CD4-positive, alpha-beta T cell treated with Interleukin-6 at 100 ng/mL for 8 hours (primary cell): ENCODE measurements at regions not wholly inside any gene's neighbourhood (a gene's known extent, or its start where the extent isn't known, plus 50 kb on each side); places are given as distances from the start of the nearest gene placed in this dataset.
A peak's percentile ranks its signal among the peaks of the same experiment; 100 is the strongest.
"Not testable (repeated sequence)": the region's sequence is repeated elsewhere in the genome, so short reads cannot be mapped to it uniquely, and the experiment has no call there.

Experiments
- DNase-seq: peaks from one replicate; pipeline ENCODE4 v3.0.0-alpha.2; 2020; ENCODE audit warnings: mixed read lengths, low spot score

GRCh38 chr3:153440311-153440710, 278.3 kb downstream of the RAP2B start:
- DNase-seq: no peak

DNA sequence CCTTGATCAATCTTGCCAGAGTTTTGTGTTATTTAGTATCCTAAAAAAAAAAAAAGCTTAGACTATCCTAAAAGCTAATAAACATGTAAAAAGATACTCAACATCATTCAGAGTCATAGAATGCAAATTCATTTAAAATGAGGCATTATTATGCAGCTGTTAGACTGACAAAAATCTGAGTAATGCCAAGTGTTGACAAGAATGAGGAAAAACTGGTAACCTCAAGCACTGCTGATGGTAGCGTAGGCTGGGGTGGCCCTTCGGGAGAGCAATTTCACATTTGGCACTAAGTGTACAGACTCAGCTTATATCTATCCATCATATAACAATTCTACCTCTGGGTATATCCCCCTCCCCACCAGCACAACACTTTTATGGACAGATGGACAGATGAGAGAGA, 280.4 kb downstream of the RAP2B start:
- no peak for DNase-seq

DNA sequence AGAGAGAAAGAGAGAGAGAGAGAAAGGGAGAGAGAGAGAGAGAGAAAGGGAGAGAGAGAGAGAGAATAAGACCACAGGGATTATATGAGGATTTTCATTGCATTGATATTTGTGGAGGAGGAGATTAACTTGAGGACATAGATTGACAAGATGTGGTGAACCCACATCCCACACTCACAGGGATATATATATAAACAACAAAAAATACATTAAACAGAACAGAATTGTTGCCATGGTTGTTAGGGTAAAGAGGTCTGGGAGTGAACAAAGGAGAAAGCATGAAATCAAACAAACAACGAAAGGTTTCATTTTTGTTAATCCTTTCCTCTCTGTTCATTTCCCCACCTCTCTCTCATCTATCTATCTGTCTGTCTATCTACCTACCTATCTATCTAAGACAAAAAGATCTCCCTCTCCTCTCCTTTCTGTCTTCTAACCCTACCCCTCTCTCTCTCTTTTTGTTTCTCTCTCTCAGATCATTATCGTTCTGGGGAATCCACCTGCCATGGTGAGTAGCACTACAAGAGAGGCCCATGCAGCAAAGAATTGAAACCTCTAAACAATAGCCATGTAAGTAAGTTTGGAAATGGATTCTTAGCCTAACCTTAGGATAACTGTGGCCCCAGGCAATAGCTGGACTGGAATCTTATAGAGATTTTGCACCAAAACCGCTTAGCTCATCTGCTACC, 280.9 kb downstream of the RAP2B start:
- DNase-seq: no peak

- DNase-seq: peak; percentile 2
Observed at GRCh38 chr3:153443961-153444360, 281.9 kb downstream of the RAP2B start.

DNA sequence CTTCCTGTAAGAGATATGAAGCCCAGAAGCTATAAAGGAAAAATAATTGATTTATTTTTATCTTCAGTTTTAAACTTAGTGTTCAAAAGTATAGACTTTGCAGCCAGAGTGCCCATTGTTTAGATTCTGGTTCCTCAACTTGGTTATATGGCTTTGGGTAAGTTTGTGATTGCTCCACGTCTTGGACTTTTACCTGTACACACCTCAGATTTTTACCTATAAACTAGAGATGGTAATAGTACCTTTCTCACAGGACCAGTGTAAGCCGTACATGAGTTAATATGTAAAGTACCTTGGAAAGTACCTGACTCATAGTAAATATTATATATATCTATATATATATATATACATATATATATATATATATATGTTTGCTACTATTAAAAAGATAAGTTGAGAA, 283.8 kb downstream of the RAP2B start:
- no peak for DNase-seq

DNA sequence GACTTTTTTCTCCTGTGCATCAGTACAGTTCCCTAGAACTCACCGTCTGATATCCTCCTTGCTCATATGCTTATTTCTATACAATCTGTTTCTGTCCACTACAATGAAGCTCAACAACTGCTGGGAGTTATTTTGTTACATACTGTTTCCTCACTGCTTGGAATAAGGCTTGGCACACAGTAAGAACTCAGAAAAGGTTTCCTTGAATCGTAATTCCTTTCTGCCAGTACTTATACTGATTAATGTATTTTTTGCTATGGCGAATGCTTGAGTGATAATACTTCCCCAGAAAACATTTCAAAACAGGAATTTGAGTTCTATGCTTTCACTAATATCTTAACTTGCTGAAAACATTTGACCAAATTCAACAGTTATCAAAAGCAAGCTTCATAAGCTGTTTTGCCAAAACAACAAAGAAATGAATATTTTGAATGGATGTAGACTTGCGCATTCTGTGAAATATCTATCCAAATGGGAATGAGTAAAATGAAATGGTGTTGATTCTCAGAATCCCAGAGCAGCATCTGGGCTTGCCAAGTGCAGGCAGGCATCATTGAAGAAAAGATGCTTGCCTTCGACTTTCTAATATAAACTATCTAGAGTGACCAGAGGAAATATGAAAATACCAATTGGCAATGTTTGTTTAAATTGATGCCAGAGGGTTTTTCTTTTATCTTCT, 286.3 kb downstream of the RAP2B start:
- no peak for DNase-seq

DNA sequence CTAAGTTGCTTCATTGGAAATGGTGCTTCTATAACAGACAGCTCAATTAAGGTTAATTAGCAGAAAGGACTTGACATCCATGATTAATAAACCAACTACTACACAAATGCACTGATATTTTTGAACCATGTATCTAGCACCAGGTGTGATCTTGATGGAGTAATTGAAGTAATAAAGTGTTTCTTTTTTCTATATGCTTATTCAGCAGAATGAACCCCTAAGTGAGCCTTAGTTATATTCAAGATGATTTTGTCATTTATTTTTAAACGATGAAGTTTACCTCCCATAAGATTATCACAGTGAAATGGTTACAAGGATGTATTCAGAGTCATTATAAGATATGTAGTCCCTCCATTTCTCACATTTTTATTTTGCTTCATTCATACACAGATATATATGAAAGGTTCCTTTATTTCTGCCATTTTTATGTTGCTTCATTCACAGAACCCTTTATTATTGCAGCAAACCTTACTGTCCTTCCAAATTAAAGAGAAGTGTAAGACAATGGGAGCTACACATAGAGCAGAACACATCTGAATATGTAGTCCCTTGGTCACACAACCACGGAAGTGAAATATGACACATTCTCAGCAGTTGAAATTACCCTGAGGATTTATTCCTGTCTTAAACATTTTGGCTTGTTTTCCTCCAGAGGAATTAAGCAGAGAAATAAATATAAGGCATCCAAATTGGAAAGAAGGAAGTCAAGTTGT, 295.0 kb downstream of the RAP2B start:
- DNase-seq: no peak

DNA sequence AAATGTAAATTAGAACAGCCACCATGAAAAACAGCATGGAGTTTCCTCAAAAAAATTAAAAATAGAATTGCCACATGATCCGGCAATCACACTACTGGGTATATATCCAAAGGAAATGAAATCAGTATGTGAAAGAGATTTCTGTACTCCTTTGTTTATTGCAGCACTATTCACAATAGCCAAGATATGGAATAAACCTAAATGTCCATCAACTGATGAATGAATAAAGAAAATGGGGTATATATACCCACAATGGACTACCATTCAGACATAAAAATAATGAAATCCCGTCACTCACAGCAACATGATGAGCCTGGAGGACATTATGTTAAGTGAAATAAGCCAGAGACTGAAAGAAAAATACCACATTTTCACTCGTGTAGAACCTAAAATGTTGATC, 296.9 kb downstream of the RAP2B start:
- no peak for DNase-seq

GRCh38 chr3:153462545-153462944, 300.5 kb downstream of the RAP2B start:
- peak; percentile 38 for DNase-seq

GRCh38 chr3:153463895-153464294, 301.9 kb downstream of the RAP2B start:
- no peak for DNase-seq

- DNase-seq: no peak
Observed at GRCh38 chr3:153469162-153469561, 307.1 kb downstream of the RAP2B start.

- DNase-seq: no peak
Observed at GRCh38 chr3:153484842-153485241, 322.8 kb downstream of the RAP2B start.

DNA sequence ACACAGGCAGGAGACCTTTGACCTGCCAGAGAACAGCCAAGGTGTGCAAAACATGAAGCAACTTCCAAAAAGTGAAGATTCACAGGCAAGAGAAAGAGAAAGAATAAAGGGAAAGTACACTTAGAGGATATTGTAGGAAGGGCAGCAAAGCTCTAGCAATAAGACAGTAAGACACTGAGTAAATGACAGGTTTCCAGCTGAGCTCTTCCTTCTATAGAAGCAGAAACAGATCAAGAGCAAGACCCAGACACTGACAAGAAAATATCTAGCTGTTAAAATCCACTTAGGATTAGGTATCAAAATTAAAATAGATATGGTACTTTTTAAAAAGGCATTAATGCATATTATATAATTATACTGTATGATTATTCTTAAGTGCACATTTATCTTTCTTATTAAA, 333.4 kb downstream of the RAP2B start:
- no peak for DNase-seq

GRCh38 chr3:153502682-153503081, 340.7 kb downstream of the RAP2B start:
- no peak for DNase-seq

GRCh38 chr3:153503873-153504272, 341.8 kb downstream of the RAP2B start:
- DNase-seq: no peak

GRCh38 chr3:153506205-153506604, 344.2 kb downstream of the RAP2B start:
- DNase-seq: not testable (repeated sequence)

DNA sequence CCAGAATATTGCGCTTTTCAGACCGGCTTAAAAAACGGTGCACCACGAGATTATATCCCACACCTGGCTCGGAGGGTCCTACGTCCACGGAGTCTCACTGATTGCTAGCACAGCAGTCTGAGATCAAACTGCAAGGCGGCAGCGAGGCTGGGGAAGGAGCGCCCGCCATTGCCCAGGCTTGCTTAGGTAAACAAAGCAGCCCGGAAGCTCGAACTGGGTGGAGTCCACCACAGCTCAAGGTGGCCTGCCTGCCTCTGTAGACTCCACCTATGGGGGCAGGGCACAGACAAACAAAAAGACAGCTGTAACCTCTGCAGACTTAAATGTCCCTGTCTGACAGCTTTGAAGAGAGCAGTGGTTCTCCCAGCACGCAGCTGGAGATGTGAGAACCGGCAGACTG, 344.7 kb downstream of the RAP2B start:
- not testable (repeated sequence) for DNase-seq

GRCh38 chr3:153513236-153513635, 351.2 kb downstream of the RAP2B start:
- DNase-seq: peak; percentile 17

DNA sequence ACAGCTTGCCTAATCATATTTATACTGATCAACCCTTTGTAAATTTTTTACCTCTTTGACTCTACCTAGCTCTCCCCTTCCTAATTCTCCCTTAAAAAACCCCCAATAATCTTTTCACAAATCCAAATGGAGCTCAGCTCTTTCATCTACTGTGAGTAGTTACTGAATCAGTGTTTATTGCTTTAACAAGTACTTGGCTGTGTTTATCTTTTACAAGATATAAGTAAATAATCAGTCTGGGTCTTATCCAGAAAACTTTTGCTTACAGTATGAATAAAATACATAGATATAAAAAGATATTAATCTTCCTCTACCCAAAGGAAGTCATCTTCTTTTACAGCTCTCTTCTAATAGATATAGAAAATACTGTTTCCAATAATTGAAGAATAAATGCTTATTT, 366.4 kb downstream of the RAP2B start:
- DNase-seq: no peak

- DNase-seq: no peak
Observed at GRCh38 chr3:153539263-153539662, 377.2 kb downstream of the RAP2B start.

DNA sequence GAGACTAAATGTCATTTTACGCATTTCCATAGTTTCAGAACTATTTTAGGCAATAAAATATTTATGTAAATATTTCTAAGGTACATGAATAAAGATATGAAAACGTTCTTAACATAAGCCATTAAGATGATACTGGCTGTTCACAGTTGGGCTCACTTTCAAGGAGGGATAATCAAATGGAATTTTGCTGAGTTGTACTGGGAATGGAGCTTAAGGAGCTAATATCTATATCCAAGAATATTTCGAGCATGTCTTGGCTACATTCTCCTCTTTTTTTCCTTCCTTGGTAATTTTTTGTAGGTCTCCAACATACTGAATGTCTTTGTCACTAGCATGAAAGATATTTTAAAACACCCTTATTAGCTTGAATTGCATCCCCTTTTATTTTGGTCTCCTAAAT, 383.4 kb downstream of the RAP2B start:
- no peak for DNase-seq

DNA sequence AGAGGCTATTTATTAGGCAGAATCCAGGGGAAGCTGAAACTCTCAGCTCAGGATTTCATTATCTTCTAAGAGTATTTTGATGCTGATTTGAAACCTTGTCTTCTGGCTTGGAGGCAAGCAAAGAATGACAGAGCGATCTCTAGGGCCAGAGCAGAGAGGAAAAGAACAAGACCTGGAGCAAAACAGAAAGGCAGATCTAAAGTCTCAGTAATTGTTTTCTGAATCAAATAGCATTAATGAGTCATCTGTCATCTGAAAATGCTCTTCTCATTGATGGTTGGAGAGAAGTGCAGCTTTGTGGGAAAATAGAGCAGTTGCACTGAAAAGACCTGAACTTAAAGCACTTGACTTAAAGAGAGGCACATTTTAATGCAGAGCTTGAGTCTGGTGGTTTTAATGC, 385.9 kb downstream of the RAP2B start:
- no peak for DNase-seq

DNA sequence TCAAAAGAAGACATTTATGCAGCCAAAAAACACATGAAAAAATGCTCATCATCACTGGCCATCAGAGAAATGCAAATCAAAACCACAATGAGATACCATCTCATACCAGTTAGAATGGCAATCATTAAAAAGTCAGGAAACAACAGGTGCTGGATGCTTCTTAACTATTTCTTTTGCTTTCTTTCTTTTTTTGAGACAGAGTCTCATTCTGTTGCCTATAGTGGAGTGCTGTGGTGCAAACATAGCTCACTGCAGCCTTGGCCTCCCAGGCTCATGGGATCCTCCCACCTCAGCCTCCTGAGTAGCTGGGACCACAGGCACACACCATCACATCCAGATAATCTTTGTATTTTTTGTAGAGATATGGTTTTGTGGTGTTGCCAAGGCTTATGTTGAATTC, 387.7 kb downstream of the RAP2B start:
- not testable (repeated sequence) for DNase-seq
